DOHH2 (cell line): ENCODE measurements at regions not wholly inside any gene's neighbourhood (a gene's known extent, or its start where the extent isn't known, plus 50 kb on each side); places are given as distances from the start of the nearest gene placed in this dataset.

ENCODE experiments used
- H3F3A ChIP-seq: fragments of 200-600 bp; sonication (generic), shearing (Covaris generic); 2 replicates; pipeline ENCODE4 v1.6.0; 2016; ENCODE audit warnings: antibody characterized with exemption, mild to moderate bottlenecking; ENCODE audit not compliant: control insufficient read depth, insufficient read depth
- H3K27ac ChIP-seq: fragments of 200-600 bp; sonication (generic); 2 replicates; pipeline ENCODE4 v1.5.1; 2014; ENCODE audit warnings: low read depth, mild to moderate bottlenecking, low read length, moderate library complexity
- H3K27me3 ChIP-seq: fragments of 200-600 bp; sonication (generic); 2 replicates; pipeline ENCODE4 v1.6.1; 2014; ENCODE audit warnings: mild to moderate bottlenecking, low read length, mixed read lengths; ENCODE audit not compliant: control insufficient read depth
- H3K36me3 ChIP-seq: fragments of 200-600 bp; sonication (generic); 2 replicates; pipeline ENCODE4 v1.6.1; 2014; ENCODE audit warnings: mild to moderate bottlenecking, low read length, moderate library complexity, mixed read lengths; ENCODE audit not compliant: control insufficient read depth
- H3K4me1 ChIP-seq: fragments of 200-600 bp; sonication (generic); 2 replicates; pipeline ENCODE4 v1.6.1; 2014; ENCODE audit warnings: mild to moderate bottlenecking, low read length, mixed read lengths; ENCODE audit not compliant: control insufficient read depth
- H3K4me2 ChIP-seq: fragments of 200-600 bp; sonication (generic); 2 replicates; pipeline ENCODE4 v1.6.0; 2014; ENCODE audit warnings: mild to moderate bottlenecking, low read length, moderate library complexity
- H3K4me3 ChIP-seq: fragments of 200-600 bp; sonication (generic); 2 replicates; pipeline ENCODE4 v1.5.1; 2014; ENCODE audit warnings: mild to moderate bottlenecking, low read length, mixed read lengths
- H3K79me2 ChIP-seq: fragments of 200-600 bp; sonication (generic); 2 replicates; pipeline ENCODE4 v1.6.1; 2014; ENCODE audit warnings: mild to moderate bottlenecking, low read length, mixed read lengths; ENCODE audit not compliant: control insufficient read depth
- H3K9me2 ChIP-seq: fragments of 200-600 bp; sonication (generic); replicated peaks from 2 replicates; pipeline ENCODE4 v1.6.1; 2014; ENCODE audit warnings: mild to moderate bottlenecking, low read length, mixed read lengths; ENCODE audit not compliant: control insufficient read depth
- H3K9me3 ChIP-seq: fragments of 200-600 bp; sonication (generic); 2 replicates; pipeline ENCODE4 v1.6.1; 2014; ENCODE audit warnings: antibody characterized with exemption, low read length, mixed read lengths; ENCODE audit not compliant: control insufficient read depth, insufficient read depth
- H4K20me1 ChIP-seq: fragments of 200-600 bp; sonication (generic); 2 replicates; pipeline ENCODE4 v1.6.0; 2014; ENCODE audit warnings: low read depth, mild to moderate bottlenecking, antibody characterized with exemption, low read length, moderate library complexity; ENCODE audit not compliant: control insufficient read depth, insufficient read depth
- EZH2phosphoT487 ChIP-seq: fragments of 200-600 bp; sonication (generic); IDR thresholded peaks from 2 replicates; pipeline ENCODE4 v1.6.1; 2017; ENCODE audit warnings: borderline replicate concordance, mild to moderate bottlenecking, antibody characterized with exemption, low read length, moderate library complexity, mixed read lengths
- TF ChIP-seq, protein P1 (sequence below): fragments of 200-600 bp; sonication (generic); IDR thresholded peaks from one replicate; pipeline ENCODE4 v1.5.1; 2014; ENCODE audit warnings: antibody characterized with exemption, mild to moderate bottlenecking, low read depth, low read length; ENCODE audit not compliant: poor library complexity, severe bottlenecking

DNA sequence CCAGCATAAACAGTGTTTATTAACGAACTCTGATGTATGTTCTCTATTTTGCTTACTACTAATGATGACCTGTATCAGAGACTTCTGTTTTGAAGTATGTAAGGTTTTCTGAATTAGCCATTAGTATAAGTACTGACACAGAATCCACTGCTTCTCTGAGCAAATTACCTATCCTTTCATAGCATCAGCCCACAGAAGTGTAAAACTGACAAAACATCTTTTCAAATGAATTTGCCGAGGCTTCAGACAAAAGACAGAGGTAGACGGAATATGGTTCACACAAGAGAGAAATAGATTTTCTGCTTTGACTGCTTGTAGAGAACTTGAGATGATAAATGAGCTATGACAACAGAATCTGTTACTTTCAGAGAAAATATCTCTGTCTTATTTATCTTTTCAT, 1051.6 kb downstream of the AMY1C start:
- H3F3A ChIP-seq = no peaks in the 10 kb centered on the region
- no peaks in the 10 kb centered on the region for H3K36me3 ChIP-seq
- H3K4me3 ChIP-seq = no peak overlapping the region
- no peaks in the 10 kb centered on the region for H3K79me2 ChIP-seq
- H4K20me1 ChIP-seq = no peaks in the 10 kb centered on the region
- no peak overlapping the region for H3K27ac ChIP-seq
- H3K4me2 ChIP-seq = no peak overlapping the region
- H3K27me3 ChIP-seq = no peaks in the 10 kb centered on the region
- H3K4me1 ChIP-seq = no peaks in the 10 kb centered on the region
- H3K9me2 ChIP-seq = no peaks in the 10 kb centered on the region
- no peaks in the 10 kb centered on the region for H3K9me3 ChIP-seq
- TF ChIP-seq, protein P1, sequence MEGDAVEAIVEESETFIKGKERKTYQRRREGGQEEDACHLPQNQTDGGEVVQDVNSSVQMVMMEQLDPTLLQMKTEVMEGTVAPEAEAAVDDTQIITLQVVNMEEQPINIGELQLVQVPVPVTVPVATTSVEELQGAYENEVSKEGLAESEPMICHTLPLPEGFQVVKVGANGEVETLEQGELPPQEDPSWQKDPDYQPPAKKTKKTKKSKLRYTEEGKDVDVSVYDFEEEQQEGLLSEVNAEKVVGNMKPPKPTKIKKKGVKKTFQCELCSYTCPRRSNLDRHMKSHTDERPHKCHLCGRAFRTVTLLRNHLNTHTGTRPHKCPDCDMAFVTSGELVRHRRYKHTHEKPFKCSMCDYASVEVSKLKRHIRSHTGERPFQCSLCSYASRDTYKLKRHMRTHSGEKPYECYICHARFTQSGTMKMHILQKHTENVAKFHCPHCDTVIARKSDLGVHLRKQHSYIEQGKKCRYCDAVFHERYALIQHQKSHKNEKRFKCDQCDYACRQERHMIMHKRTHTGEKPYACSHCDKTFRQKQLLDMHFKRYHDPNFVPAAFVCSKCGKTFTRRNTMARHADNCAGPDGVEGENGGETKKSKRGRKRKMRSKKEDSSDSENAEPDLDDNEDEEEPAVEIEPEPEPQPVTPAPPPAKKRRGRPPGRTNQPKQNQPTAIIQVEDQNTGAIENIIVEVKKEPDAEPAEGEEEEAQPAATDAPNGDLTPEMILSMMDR = no peak
- no peak for TF ChIP-seq EZH2phosphoT487

DNA sequence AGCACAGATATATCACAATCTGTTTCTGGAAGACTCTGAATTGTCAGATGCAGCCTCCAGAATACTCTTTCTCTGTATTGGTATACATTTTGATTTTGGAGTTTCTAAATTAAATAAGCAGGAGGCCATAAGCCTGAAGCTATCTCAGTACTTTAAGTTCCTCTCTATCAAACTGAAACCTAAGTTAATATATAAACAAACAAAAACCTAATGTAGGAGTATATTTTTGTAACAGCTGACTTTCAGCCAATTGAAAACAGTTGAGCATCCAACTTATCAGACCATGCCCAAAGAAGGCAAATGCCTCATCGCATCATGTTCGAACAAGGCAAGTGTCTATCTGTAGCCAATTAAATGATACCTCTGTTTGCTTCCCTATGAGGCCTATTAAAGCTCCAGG, 1054.4 kb downstream of the AMY1C start:
- H3K4me3 ChIP-seq = no peak overlapping the region

DNA sequence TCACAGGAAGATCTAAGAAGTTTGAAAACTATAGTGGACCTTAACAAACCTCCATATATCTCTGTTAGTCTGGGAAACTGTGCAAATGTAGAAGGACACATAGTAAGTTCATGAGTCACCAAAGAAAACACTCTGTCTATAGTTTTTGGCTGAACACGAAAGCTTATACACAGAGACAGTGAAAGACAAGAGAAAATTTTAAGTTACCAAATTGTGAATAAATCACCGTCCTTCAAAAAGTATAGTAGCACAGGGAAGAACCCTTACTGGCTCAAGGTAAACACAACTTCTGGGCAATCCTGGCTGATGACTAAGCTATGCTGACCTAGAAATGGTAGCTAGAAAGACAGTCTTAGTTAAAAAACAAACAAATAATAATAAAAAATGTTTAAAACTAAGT, 1057.9 kb downstream of the AMY1C start:
- Histone ChIP-seq H3K4me1 (no peaks in the 10 kb centered on the region), H3K9me3 (no peaks in the 10 kb centered on the region), H3K79me2 (no peaks in the 10 kb centered on the region), H3K4me3 (no peak overlapping the region), H3K27me3 (no peaks in the 10 kb centered on the region), H3K4me2 (no peak overlapping the region), H3K27ac (no peak overlapping the region), H4K20me1 (no peaks in the 10 kb centered on the region), H3K9me2 (no peaks in the 10 kb centered on the region), H3F3A (no peaks in the 10 kb centered on the region), H3K36me3 (no peaks in the 10 kb centered on the region)
- TF ChIP-seq EZH2phosphoT487 = no peak
- TF ChIP-seq, protein P1 = no peak

More for the DNA sequence above, 1054.4 kb downstream of the AMY1C start:
- H3K27me3 ChIP-seq = no peaks in the 10 kb centered on the region
- no peaks in the 10 kb centered on the region for H4K20me1 ChIP-seq
- TF ChIP-seq, protein P1 = no peak
- no peak for TF ChIP-seq EZH2phosphoT487
- H3K9me3 ChIP-seq = no peaks in the 10 kb centered on the region
- no peaks in the 10 kb centered on the region for H3K79me2 ChIP-seq
- no peaks in the 10 kb centered on the region for H3K36me3 ChIP-seq
- no peaks in the 10 kb centered on the region for H3K4me1 ChIP-seq
- H3K4me2 ChIP-seq = no peak overlapping the region
- H3F3A ChIP-seq = no peaks in the 10 kb centered on the region
- H3K27ac ChIP-seq = no peak overlapping the region
- no peaks in the 10 kb centered on the region for H3K9me2 ChIP-seq

DNA sequence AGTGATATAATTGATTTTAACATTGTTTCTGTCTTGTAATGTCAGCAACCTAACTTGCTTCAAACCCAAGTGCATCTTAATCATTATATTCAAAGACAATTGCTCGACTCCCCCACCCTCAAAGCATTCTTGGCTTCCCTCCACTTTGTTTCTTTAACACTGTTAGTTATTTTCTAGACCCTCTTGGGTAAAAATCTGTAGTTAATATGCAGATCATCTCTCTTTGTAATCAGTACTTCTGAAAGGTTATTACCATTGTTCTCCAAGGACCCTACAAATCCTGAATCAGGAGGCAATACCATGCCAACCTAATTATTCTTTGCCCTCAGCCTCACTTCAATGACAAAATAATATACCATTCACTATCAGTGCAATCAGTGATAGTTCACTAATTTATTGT, 1075.7 kb downstream of the AMY1C start:
- no peaks in the 10 kb centered on the region for H4K20me1 ChIP-seq
- no peaks in the 10 kb centered on the region for H3K36me3 ChIP-seq
- no peaks in the 10 kb centered on the region for H3K79me2 ChIP-seq
- H3K4me2 ChIP-seq = no peak overlapping the region
- no peaks in the 10 kb centered on the region for H3F3A ChIP-seq
- no peak overlapping the region for H3K27ac ChIP-seq
- no peaks in the 10 kb centered on the region for H3K4me1 ChIP-seq
- TF ChIP-seq, protein P1 = no peak
- no peaks in the 10 kb centered on the region for H3K9me2 ChIP-seq
- H3K4me3 ChIP-seq = no peak overlapping the region
- H3K9me3 ChIP-seq = no peaks in the 10 kb centered on the region
- H3K27me3 ChIP-seq = no peaks in the 10 kb centered on the region
